ENCODE measurements at regions not wholly inside any gene's neighbourhood (a gene's known extent, or its start where the extent isn't known, plus 50 kb on each side); places are given as distances from the start of the nearest gene placed in this dataset.

DNA sequence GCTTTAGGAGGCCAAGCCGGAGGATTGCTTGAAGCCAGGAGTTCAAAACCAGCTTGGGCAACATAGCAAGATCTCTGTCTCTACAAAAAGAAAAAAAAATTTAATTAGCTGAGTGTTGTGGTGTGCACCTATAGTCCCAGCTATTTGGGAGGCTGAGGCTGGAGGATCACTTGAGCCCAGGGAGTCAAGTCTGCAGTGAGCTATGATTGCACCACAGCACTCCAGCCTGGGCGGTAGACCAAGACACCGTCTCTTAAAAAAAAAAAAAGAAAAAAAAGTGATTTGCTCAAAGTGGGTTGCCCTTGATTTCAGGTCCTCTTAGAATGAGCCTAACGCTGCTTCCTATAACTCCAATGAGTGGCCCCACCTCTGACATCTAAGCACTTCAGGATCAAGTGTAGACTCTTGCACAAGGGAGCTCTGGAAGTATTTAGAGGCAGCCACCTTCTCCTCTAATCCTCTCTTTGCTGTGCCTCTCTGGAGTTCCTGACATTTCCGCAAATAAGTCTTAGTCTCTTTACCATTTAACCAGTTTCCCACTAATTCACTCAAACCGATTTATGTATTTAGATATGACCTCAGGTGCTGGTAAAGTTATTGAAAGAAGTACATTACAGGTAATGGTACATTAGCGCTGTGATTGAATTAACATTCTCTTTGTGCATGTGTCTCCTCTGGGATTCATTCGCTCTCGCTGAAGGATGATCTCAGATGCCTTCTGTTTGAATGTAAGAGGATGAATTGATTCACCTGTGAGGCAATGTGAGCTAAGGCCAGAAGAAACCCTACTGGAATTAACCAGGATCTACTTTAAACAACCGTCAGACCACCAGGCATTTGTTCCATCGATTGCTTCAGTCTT, 60.8 kb upstream of the CELF2 start:
- CTCF ChIA-PET = no interaction called here
- H3K9me3 ChIP-seq (ENCODE audit: control insufficient read depth, insufficient read depth, low read length) = no peaks in the 10 kb centered on the region
- H2BK20ac ChIP-seq (ENCODE audit: low read depth, low read length) = no peak overlapping the region
- no CpG with 5 or more reads among the region's 11 CpGs for WGBS, 2 experiments (ENCODE audit: extremely low coverage in 2 of 2, insufficient read length in 1 of 2)
- no peak overlapping the region for H2BK15ac ChIP-seq (ENCODE audit: low read depth, low read length)
- no peak overlapping the region for H2BK5ac ChIP-seq (ENCODE audit: low read depth, low read length, poor library complexity, severe bottlenecking)
- H4K91ac ChIP-seq (ENCODE audit: insufficient read depth, low read depth, low read length) = no peak overlapping the region
- H4K8ac ChIP-seq (ENCODE audit: low read depth in 2 of 2, low read length in 2 of 2) = no peak overlapping the region
- no peak overlapping the region for H3K14ac ChIP-seq (replicated peaks; ENCODE audit: low read depth, low read length)
- no peak overlapping the region for H3K4me3 ChIP-seq (ENCODE audit: insufficient read depth, low read depth, low read length)
- no peak overlapping the region for H2BK120ac ChIP-seq (ENCODE audit: low read depth, low read length)
- H3K23ac ChIP-seq (ENCODE audit: low read depth, low read length) = no peak overlapping the region
- dilution Hi-C loops (cut with HindIII; ENCODE audit: low sequenced_read_pairs, unreplicated experiment) = no loop called here
- H3K18ac ChIP-seq (ENCODE audit: low read depth, low read length) = no peak overlapping the region
- BruUV-seq (replicated peaks) = no TSS peak
- no peak overlapping the region for H3K4me2 ChIP-seq (ENCODE audit: low read depth, low read length)
- no peak overlapping the region for H3K9ac ChIP-seq (ENCODE audit: low read depth, low read length)
- H3K36me3 ChIP-seq (ENCODE audit: control insufficient read depth, insufficient read depth, low read length) = no peaks in the 10 kb centered on the region
- no peaks in the 10 kb centered on the region for H3K79me1 ChIP-seq (ENCODE audit: low read depth in 1 of 2, low read length in 2 of 2)
- H4K20me1 ChIP-seq (ENCODE audit: insufficient read depth, low read length) = no peaks in the 10 kb centered on the region
- no peak overlapping the region for H3K4ac ChIP-seq (ENCODE audit: low read depth, low read length)
- no peaks in the 10 kb centered on the region for H3K4me1 ChIP-seq (ENCODE audit: control insufficient read depth, insufficient read depth, low read length)
- no peak overlapping the region for H2AFZ ChIP-seq (replicated peaks; ENCODE audit: low read length, poor library complexity)
- intact Hi-C loops (cut with micrococcal nuclease) = no loop called here
- no peak overlapping the region for H2AK9ac ChIP-seq (replicated peaks; ENCODE audit: low read depth, low read length, poor library complexity)
- no peaks in the 10 kb centered on the region; the same call in none of the 2 replicates for H3K27me3 ChIP-seq (ENCODE audit: control insufficient read depth, insufficient read depth, low read length)
- POLR2A ChIA-PET (ENCODE audit: unreplicated experiment) = no interaction called here
- ATAC-seq (ENCODE audit: low read depth) (no peak), DNase-seq (no peak)
- H3K9me1 ChIP-seq (ENCODE audit: insufficient read depth, low read length) = no peaks in the 10 kb centered on the region
- no peak overlapping the region for H4K5ac ChIP-seq (ENCODE audit: low read depth, low read length)
- H2AK5ac ChIP-seq (ENCODE audit: low read depth, low read length) = no peak overlapping the region
- TF ChIP-seq CHD1 (IDR thresholded peaks at IDR 0.05; ENCODE audit: low read depth, low read length) (no peak), BHLHE40 (IDR thresholded peaks at IDR 0.05; ENCODE audit: low read depth, low read length) (no peak), RAD21 (IDR thresholded peaks at IDR 0.05; ENCODE audit: low read length) (no peak), MAFK (IDR thresholded peaks at IDR 0.05; ENCODE audit: low read depth, low read length) (no peak), FOS (IDR thresholded peaks at IDR 0.05; ENCODE audit: low read depth, low read length) (no peak), MAZ (IDR thresholded peaks at IDR 0.05; ENCODE audit: borderline replicate concordance, low read depth, low read length) (no peak), RFX5 (IDR thresholded peaks at IDR 0.05; ENCODE audit: low read depth, low read length) (no peak), SMC3 (IDR thresholded peaks at IDR 0.05; ENCODE audit: low read depth, low read length) (no peak), MXI1 (IDR thresholded peaks at IDR 0.05; ENCODE audit: borderline replicate concordance, low read depth, low read length) (no peak), NFE2L2 (IDR thresholded peaks at IDR 0.05; ENCODE audit: low read depth, low read length) (no peak), CEBPB (IDR thresholded peaks at IDR 0.05; ENCODE audit: low read depth, low read length) (no peak), RCOR1 (IDR thresholded peaks at IDR 0.05; ENCODE audit: insufficient replicate concordance, low read length) (no peak), POLR2A (IDR thresholded peaks at IDR 0.05; ENCODE audit: low read depth, low read length) (no peak)
- TF ChIP-seq, protein P1, sequence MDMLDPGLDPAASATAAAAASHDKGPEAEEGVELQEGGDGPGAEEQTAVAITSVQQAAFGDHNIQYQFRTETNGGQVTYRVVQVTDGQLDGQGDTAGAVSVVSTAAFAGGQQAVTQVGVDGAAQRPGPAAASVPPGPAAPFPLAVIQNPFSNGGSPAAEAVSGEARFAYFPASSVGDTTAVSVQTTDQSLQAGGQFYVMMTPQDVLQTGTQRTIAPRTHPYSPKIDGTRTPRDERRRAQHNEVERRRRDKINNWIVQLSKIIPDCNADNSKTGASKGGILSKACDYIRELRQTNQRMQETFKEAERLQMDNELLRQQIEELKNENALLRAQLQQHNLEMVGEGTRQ (IDR thresholded peaks at IDR 0.05; ENCODE audit: low read depth, low read length) = no peak
- TF ChIP-seq, protein P2, sequence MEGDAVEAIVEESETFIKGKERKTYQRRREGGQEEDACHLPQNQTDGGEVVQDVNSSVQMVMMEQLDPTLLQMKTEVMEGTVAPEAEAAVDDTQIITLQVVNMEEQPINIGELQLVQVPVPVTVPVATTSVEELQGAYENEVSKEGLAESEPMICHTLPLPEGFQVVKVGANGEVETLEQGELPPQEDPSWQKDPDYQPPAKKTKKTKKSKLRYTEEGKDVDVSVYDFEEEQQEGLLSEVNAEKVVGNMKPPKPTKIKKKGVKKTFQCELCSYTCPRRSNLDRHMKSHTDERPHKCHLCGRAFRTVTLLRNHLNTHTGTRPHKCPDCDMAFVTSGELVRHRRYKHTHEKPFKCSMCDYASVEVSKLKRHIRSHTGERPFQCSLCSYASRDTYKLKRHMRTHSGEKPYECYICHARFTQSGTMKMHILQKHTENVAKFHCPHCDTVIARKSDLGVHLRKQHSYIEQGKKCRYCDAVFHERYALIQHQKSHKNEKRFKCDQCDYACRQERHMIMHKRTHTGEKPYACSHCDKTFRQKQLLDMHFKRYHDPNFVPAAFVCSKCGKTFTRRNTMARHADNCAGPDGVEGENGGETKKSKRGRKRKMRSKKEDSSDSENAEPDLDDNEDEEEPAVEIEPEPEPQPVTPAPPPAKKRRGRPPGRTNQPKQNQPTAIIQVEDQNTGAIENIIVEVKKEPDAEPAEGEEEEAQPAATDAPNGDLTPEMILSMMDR (conservative IDR thresholded peaks at IDR 0.05; ENCODE audit: low read depth, low read length) = no peak
- TF ChIP-seq, protein P3, sequence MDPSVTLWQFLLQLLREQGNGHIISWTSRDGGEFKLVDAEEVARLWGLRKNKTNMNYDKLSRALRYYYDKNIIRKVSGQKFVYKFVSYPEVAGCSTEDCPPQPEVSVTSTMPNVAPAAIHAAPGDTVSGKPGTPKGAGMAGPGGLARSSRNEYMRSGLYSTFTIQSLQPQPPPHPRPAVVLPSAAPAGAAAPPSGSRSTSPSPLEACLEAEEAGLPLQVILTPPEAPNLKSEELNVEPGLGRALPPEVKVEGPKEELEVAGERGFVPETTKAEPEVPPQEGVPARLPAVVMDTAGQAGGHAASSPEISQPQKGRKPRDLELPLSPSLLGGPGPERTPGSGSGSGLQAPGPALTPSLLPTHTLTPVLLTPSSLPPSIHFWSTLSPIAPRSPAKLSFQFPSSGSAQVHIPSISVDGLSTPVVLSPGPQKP (IDR thresholded peaks at IDR 0.05; ENCODE audit: borderline replicate concordance, low read depth, low read length) = no peak
- in situ Hi-C loops (cut with MboI; ENCODE audit: low sequenced_read_pairs) = no loop called here
- no peak overlapping the region for H3K27ac ChIP-seq (ENCODE audit: insufficient read depth, low read length)
- no peak overlapping the region for H3K56ac ChIP-seq (ENCODE audit: extremely low read depth, insufficient read depth, low read length)

Data from IMR-90 (cell line).